ENCODE measurements at regions not wholly inside any gene's neighbourhood (a gene's known extent, or its start where the extent isn't known, plus 50 kb on each side); places are given as distances from the start of the nearest gene placed in this dataset.

- TF ChIP-seq, protein P1, sequence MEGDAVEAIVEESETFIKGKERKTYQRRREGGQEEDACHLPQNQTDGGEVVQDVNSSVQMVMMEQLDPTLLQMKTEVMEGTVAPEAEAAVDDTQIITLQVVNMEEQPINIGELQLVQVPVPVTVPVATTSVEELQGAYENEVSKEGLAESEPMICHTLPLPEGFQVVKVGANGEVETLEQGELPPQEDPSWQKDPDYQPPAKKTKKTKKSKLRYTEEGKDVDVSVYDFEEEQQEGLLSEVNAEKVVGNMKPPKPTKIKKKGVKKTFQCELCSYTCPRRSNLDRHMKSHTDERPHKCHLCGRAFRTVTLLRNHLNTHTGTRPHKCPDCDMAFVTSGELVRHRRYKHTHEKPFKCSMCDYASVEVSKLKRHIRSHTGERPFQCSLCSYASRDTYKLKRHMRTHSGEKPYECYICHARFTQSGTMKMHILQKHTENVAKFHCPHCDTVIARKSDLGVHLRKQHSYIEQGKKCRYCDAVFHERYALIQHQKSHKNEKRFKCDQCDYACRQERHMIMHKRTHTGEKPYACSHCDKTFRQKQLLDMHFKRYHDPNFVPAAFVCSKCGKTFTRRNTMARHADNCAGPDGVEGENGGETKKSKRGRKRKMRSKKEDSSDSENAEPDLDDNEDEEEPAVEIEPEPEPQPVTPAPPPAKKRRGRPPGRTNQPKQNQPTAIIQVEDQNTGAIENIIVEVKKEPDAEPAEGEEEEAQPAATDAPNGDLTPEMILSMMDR (conservative IDR thresholded peaks at IDR 0.05; ENCODE audit: control insufficient read depth, insufficient read depth, low read depth, low read length) = no peak
- no peak overlapping the region for H3K4me3 ChIP-seq (ENCODE audit: control insufficient read depth, low read depth, low read length)
- DNase-seq (ENCODE audit: low read depth) = no peak
Observed at GRCh38 chr15:77685082-77685815, 52.5 kb upstream of the LINGO1 start.

DNA sequence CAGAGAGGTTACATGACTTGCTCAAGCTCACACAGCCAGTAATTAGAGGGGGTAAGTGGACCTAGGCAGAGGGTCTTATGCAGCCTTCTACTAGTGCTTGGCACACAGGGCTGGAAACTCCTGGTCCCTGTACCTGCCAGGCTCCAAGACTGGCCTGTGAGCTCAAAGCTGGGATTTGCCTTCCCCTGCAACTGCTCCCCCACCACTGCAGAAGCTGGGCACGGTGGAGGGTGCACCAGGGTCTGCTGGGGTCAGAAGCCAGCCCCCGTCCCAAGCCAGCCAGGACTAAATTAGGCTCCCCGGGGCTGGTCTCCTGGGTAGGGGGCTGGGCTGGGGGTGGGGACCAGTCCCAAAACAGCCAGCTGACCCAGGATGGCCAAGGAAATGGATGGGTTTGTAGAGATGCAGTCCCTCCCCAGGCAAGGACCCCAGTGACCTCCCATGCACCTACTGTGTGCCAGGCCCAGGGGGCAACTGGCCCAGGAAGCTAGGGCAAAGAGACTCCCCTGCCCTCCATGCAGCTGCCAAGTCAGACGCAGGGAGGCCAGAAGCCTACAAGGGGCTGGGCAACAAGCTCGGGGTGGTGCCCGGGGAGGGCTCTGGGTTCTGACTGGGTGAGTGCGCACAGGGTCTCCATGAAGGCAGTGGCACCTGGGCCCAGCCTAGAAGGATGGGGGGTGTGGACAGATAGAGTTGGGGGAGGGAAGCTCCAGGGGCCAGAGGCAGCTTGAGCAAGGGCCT lies 51.8 kb upstream of the LINGO1 start:
- TF ChIP-seq, protein P1 (conservative IDR thresholded peaks at IDR 0.05; ENCODE audit: control insufficient read depth, insufficient read depth, low read depth, low read length) = no peak
- H3K4me3 ChIP-seq (ENCODE audit: control insufficient read depth, low read depth, low read length) = no peak overlapping the region

GRCh38 chr15:77682564-77682963 lies 49.9 kb upstream of the LINGO1 start:
- TF ChIP-seq, protein P1 (conservative IDR thresholded peaks at IDR 0.05; ENCODE audit: control insufficient read depth, insufficient read depth, low read depth, low read length) = no peak
- no peak overlapping the region for H3K4me3 ChIP-seq (ENCODE audit: control insufficient read depth, low read depth, low read length)
- no peak for DNase-seq (ENCODE audit: low read depth)

More for the DNA sequence above, 51.8 kb upstream of the LINGO1 start:
- DNase-seq (ENCODE audit: low read depth) = no peak

Data from fibroblast of mammary gland (primary cell).